Uterus (tissue), 2 donors: ENCODE measurements at regions not wholly inside any gene's neighbourhood (a gene's known extent, or its start where the extent isn't known, plus 50 kb on each side); places are given as distances from the start of the nearest gene placed in this dataset.

ENCODE experiments used
- CTCF ChIP-seq, 4 experiments: fragments of 200-600 bp in 2 of 4; fragments of 450-650 bp in 2 of 4; sonication (generic) in 2 of 4; IDR thresholded peaks; one replicate each; pipeline ENCODE4 v1.5.1; 2016 to 2019; ENCODE audit warnings: antibody characterized with exemption in 4 of 4, mild to moderate bottlenecking in 2 of 4, moderate library complexity in 1 of 4
- POLR2A ChIP-seq, 2 donors: fragments of 450-650 bp; IDR thresholded peaks; one replicate each; pipeline ENCODE4 v1.6.1; 2016; ENCODE audit warnings: antibody characterized with exemption in 2 of 2, mild to moderate bottlenecking in 1 of 2, moderate library complexity in 1 of 2

- TF ChIP-seq CTCF (IDR thresholded peaks at IDR 0.05) = no peak
- no peak for TF ChIP-seq POLR2A (IDR thresholded peaks at IDR 0.05)
Measured at GRCh38 chr6:66558189-66558588, 851.2 kb upstream of the EYS start.
